HUES48 (cell line): ENCODE measurements at regions not wholly inside any gene's neighbourhood (a gene's known extent, or its start where the extent isn't known, plus 50 kb on each side); places are given as distances from the start of the nearest gene placed in this dataset.

Experiments used
- H3K27ac ChIP-seq: one replicate; pipeline ENCODE4 v1.7.0; 2013; ENCODE audit warnings: low read depth, low read length, inconsistent platforms
- H3K27me3 ChIP-seq: 2 replicates; pipeline ENCODE4 v1.6.1; 2013; ENCODE audit warnings: mild to moderate bottlenecking, low read length; ENCODE audit not compliant: control insufficient read depth, insufficient read depth
- H3K36me3 ChIP-seq: 2 replicates; pipeline ENCODE4 v1.6.1; 2013; ENCODE audit warnings: low read length; ENCODE audit not compliant: control insufficient read depth, insufficient read depth
- H3K4me1 ChIP-seq: 2 replicates; pipeline ENCODE4 v1.6.1; 2013; ENCODE audit warnings: mild to moderate bottlenecking, low read length; ENCODE audit not compliant: control insufficient read depth, insufficient read depth
- H3K4me3 ChIP-seq: 2 replicates; pipeline ENCODE4 v1.5.1; 2013; ENCODE audit warnings: mild to moderate bottlenecking, low read depth, low read length
- H3K9ac ChIP-seq: 2 replicates; pipeline ENCODE4 v1.6.1; 2013; ENCODE audit warnings: mild to moderate bottlenecking, low read depth, low read length, moderate library complexity
- H3K9me3 ChIP-seq: 2 replicates; pipeline ENCODE4 v1.6.1; 2013; ENCODE audit warnings: low read length; ENCODE audit not compliant: control insufficient read depth, insufficient read depth

GRCh38 chr7:115647712-115648111, 382.9 kb downstream of the TFEC start:
- Histone ChIP-seq H3K4me1 (no peaks in the 10 kb centered on the region), H3K36me3 (no peaks in the 10 kb centered on the region), H3K27me3 (no peaks in the 10 kb centered on the region), H3K27ac (no peak overlapping the region), H3K9ac (no peak overlapping the region), H3K9me3 (no peaks in the 10 kb centered on the region), H3K4me3 (no peak overlapping the region)

DNA sequence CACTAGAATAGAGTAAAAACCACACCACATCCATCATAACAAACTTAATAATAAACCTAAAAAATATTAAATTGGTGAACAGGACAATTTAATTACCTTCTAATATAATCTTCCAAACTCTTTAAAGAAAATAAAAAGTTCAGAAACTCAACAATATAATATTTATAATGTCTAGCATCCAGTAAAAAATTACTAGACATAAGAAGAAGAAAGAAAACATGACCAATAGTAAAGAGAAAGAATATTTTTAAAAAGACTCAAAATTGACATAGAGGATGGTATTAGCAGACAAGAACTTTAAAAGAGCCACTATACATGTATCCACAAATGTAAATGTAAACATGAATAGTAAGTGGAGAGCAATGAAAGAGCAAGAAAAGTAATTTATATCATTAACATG, 388.4 kb downstream of the TFEC start:
- Histone ChIP-seq H3K4me3 (no peak overlapping the region), H3K36me3 (no peaks in the 10 kb centered on the region), H3K9ac (no peak overlapping the region), H3K9me3 (no peaks in the 10 kb centered on the region), H3K4me1 (0 out of 2 replicates have a peak, but pooled peaks cover 3% of the 10 kb centered on the region), H3K27ac (no peak overlapping the region), H3K27me3 (no peaks in the 10 kb centered on the region)

DNA sequence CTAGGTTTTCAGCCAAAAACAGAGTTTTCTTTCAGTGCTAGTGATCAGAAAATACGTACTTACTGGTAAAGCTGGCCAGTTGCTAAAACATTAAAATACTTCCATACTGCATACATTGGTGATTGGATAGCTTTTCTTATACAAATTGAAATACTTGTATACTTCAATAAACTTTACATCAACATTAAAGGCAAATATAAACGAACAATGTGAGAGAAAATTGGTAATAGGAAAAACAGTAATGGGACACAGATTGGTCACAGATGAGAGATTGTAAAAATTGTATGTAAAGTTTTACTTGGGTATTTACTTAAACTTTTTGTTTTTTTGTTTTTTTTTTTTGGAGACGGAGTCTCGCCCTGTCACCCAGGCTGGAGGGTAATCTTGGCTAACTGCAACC, 391.7 kb downstream of the TFEC start:
- no peak overlapping the region for H3K4me3 ChIP-seq
- no peaks in the 10 kb centered on the region for H3K36me3 ChIP-seq
- 0 out of 2 replicates have a peak, but pooled peaks cover 3% of the 10 kb centered on the region for H3K4me1 ChIP-seq
- H3K27ac ChIP-seq = no peak overlapping the region
- H3K9ac ChIP-seq = no peak overlapping the region
- no peaks in the 10 kb centered on the region for H3K9me3 ChIP-seq
- H3K27me3 ChIP-seq = no peaks in the 10 kb centered on the region

DNA sequence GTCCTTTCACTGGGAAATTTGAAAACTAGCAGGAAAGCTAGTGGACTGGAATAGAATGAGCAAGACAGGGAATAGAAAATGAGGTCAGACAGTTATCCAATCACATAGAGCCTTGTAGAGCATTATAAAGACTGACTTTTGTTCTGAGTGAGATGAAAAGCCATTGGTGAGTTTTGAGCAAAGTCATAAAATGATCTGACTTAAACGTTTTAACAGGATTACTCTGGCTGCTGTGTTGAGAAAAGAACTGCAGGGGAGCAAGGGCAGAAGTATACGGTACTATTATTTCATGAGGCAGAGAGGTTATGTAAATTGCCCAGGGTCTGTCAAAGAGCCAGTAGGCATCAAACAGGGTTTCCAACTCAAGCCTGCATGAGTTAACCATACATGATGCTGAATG, 393.4 kb downstream of the TFEC start:
- H3K36me3 ChIP-seq = no peaks in the 10 kb centered on the region
- 0 out of 2 replicates have a peak, but pooled peaks cover 3% of the 10 kb centered on the region for H3K4me1 ChIP-seq
- H3K27me3 ChIP-seq = no peaks in the 10 kb centered on the region
- no peak overlapping the region for H3K9ac ChIP-seq
- no peak overlapping the region for H3K4me3 ChIP-seq
- no peak overlapping the region for H3K27ac ChIP-seq
- H3K9me3 ChIP-seq = no peaks in the 10 kb centered on the region

- Histone ChIP-seq H3K27me3 (no peaks in the 10 kb centered on the region), H3K27ac (no peak overlapping the region), H3K9ac (no peak overlapping the region), H3K4me3 (no peak overlapping the region), H3K4me1 (0 out of 2 replicates have a peak, but pooled peaks cover 3% of the 10 kb centered on the region), H3K9me3 (no peaks in the 10 kb centered on the region), H3K36me3 (no peaks in the 10 kb centered on the region)
Measured at GRCh38 chr7:115635876-115636275, 394.7 kb downstream of the TFEC start.

GRCh38 chr7:115635376-115635775, 395.2 kb downstream of the TFEC start:
- Histone ChIP-seq H3K4me1 (no peaks in the 10 kb centered on the region), H3K27me3 (no peaks in the 10 kb centered on the region), H3K27ac (no peak overlapping the region), H3K9ac (no peak overlapping the region), H3K4me3 (no peak overlapping the region), H3K36me3 (no peaks in the 10 kb centered on the region), H3K9me3 (no peaks in the 10 kb centered on the region)

GRCh38 chr7:115634633-115635032, 395.9 kb downstream of the TFEC start:
- Histone ChIP-seq H3K27ac (no peak overlapping the region), H3K9ac (no peak overlapping the region), H3K36me3 (no peaks in the 10 kb centered on the region), H3K27me3 (no peaks in the 10 kb centered on the region), H3K9me3 (no peaks in the 10 kb centered on the region), H3K4me1 (no peaks in the 10 kb centered on the region), H3K4me3 (no peak overlapping the region)

GRCh38 chr7:115632636-115633035, 397.9 kb downstream of the TFEC start:
- Histone ChIP-seq H3K9me3 (no peaks in the 10 kb centered on the region), H3K9ac (no peak overlapping the region), H3K27me3 (no peaks in the 10 kb centered on the region), H3K36me3 (no peaks in the 10 kb centered on the region), H3K4me1 (no peaks in the 10 kb centered on the region), H3K27ac (no peak overlapping the region), H3K4me3 (no peak overlapping the region)

- Histone ChIP-seq H3K4me3 (no peak overlapping the region), H3K9ac (no peak overlapping the region), H3K27me3 (no peaks in the 10 kb centered on the region), H3K27ac (no peak overlapping the region), H3K4me1 (no peaks in the 10 kb centered on the region), H3K9me3 (no peaks in the 10 kb centered on the region), H3K36me3 (no peaks in the 10 kb centered on the region)
Measured at GRCh38 chr7:115631782-115632181, 398.8 kb downstream of the TFEC start.

DNA sequence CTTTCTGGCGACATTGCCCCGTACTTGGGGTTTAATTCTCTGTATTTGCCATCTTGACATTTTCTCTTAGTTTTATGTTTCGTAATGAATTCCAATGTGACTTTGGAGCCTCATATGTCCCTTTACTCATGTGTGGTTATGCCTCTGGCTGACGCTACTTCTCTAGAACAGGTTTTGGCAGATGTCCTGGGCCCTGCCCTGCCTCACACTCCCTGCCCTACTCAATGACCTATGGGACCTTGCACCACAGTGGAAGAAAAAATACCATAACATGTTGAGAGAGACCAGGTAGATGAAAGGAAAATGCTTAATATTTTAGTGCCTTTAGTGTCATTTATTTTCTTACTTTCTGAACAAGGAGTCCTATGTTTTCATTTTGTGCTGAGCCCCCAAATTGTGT, 400.5 kb downstream of the TFEC start:
- Histone ChIP-seq H3K27ac (no peak overlapping the region), H3K9me3 (no peaks in the 10 kb centered on the region), H3K4me3 (no peak overlapping the region), H3K9ac (no peak overlapping the region), H3K36me3 (no peaks in the 10 kb centered on the region), H3K27me3 (no peaks in the 10 kb centered on the region), H3K4me1 (no peaks in the 10 kb centered on the region)

DNA sequence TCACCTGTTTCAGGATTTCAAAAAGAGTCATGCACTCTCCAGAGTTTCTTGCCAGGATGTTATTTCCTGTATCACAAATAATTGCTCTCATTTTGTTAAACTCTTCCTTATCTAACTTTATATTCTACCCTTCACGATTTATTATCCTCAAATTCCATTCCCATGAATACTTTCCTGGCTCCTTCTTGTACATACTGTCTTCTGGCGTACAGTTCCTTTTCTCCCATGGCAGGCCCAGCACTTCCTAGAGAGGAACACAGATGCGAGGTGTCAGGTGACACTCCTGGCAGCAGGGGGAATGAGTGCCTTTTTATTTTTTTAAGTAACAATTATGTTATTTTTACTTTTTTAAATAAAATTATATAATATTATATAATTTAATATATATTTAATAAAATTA, 411.9 kb downstream of the TFEC start:
- Histone ChIP-seq H3K36me3 (no peaks in the 10 kb centered on the region), H3K9ac (no peak overlapping the region), H3K27ac (no peak overlapping the region), H3K9me3 (no peaks in the 10 kb centered on the region), H3K27me3 (no peaks in the 10 kb centered on the region), H3K4me3 (no peak overlapping the region), H3K4me1 (peaks cover 11% of the 10 kb centered on the region)

- no peak overlapping the region for H3K9ac ChIP-seq
- no peaks in the 10 kb centered on the region for H3K36me3 ChIP-seq
- no peaks in the 10 kb centered on the region for H3K9me3 ChIP-seq
- no peaks in the 10 kb centered on the region for H3K27me3 ChIP-seq
- no peak overlapping the region for H3K27ac ChIP-seq
- no peaks in the 10 kb centered on the region for H3K4me1 ChIP-seq
- H3K4me3 ChIP-seq = no peak overlapping the region
Measured at GRCh38 chr7:115613836-115614235, 416.7 kb downstream of the TFEC start.
